PC-3 (cell line): ENCODE measurements at regions not wholly inside any gene's neighbourhood (a gene's known extent, or its start where the extent isn't known, plus 50 kb on each side); places are given as distances from the start of the nearest gene placed in this dataset.
"Not testable (repeated sequence)": the region's sequence is repeated elsewhere in the genome, so short reads cannot be mapped to it uniquely, and the experiment has no call there.

ENCODE experiments used
- ATAC-seq: fragments of 200-7000 bp; cut with Tn5 transposase; 2 replicates; pipeline ENCODE4 v1.9.1; 2020; ENCODE audit warnings: mild to moderate bottlenecking, moderate library complexity
- BruUV-seq: library from RNA; stranded (reverse); fragments of 400-500 nt; replicated peaks from 2 replicates; lab custom pipeline; 2021; lab: Mats Ljungman, UMichigan
- CTCF ChIA-PET: fragments of 300-600 bp; sonication (Branson Sonifier 250); formaldehyde crosslinking; loops from one replicate; lab custom pipeline; 2022; ENCODE audit warnings: antibody characterized with exemption; lab: Charles Lee
- POLR2A ChIA-PET: fragments of 300-600 bp; sonication (Branson Sonifier 250); formaldehyde crosslinking; loops from one replicate; lab custom pipeline; 2022; ENCODE audit warnings: antibody characterized with exemption; ENCODE audit not compliant: unreplicated experiment; lab: Charles Lee
- DNase-seq: peaks from one replicate; pipeline ENCODE4 v3.0.0-alpha.2; 2015
- H2AFZ ChIP-seq: fragments of 300-600 bp; sonication (generic); 2 replicates; pipeline ENCODE4 v1.6.0; 2016; ENCODE audit warnings: antibody characterized with exemption, low read length
- H3F3A ChIP-seq: fragments of 300-600 bp; sonication (generic); one replicate; pipeline ENCODE4 v1.6.0; 2017; ENCODE audit warnings: antibody characterized with exemption, low read length, control low read depth, mild to moderate bottlenecking; ENCODE audit not compliant: unreplicated experiment
- H3K27ac ChIP-seq: fragments of 300-600 bp; sonication (generic); 2 replicates; pipeline ENCODE4 v1.5.1; 2016; ENCODE audit warnings: mild to moderate bottlenecking, low read length
- H3K27me3 ChIP-seq: fragments of 300-600 bp; sonication (generic); 2 replicates; pipeline ENCODE4 v1.6.1; 2016; ENCODE audit warnings: low read length, mixed read lengths
- H3K36me3 ChIP-seq: fragments of 300-600 bp; sonication (generic); 2 replicates; pipeline ENCODE4 v1.6.1; 2016; ENCODE audit warnings: low read depth, mixed run types, low read length, mixed read lengths
- H3K4me1 ChIP-seq: fragments of 300-600 bp; sonication (generic); 2 replicates; pipeline ENCODE4 v1.5.1; 2016; ENCODE audit warnings: low read length; ENCODE audit not compliant: insufficient read depth
- H3K4me2 ChIP-seq: fragments of 300-600 bp; sonication (generic); 2 replicates; pipeline ENCODE4 v1.6.0; 2016; ENCODE audit warnings: low read length
- H3K4me3 ChIP-seq: fragments of 300-600 bp; sonication (generic); 2 replicates; pipeline ENCODE4 v1.5.1; 2016; ENCODE audit warnings: mild to moderate bottlenecking, low read length, mixed read lengths
- H3K79me2 ChIP-seq: fragments of 300-600 bp; sonication (generic); 2 replicates; pipeline ENCODE4 v1.6.1; 2017; ENCODE audit warnings: low read length, mixed read lengths
- H3K9ac ChIP-seq: fragments of 300-600 bp; sonication (generic); 2 replicates; pipeline ENCODE4 v1.6.0; 2016; ENCODE audit warnings: mild to moderate bottlenecking, low read length
- H3K9me2 ChIP-seq: fragments of 300-600 bp; sonication (generic); replicated peaks from 2 replicates; pipeline ENCODE4 v1.6.1; 2016; ENCODE audit warnings: mixed run types, low read length, mixed read lengths
- H3K9me3 ChIP-seq: fragments of 300-600 bp; sonication (generic); 2 replicates; pipeline ENCODE4 v1.6.1; 2016; ENCODE audit warnings: low read length, mixed read lengths
- H4K20me1 ChIP-seq: fragments of 300-600 bp; sonication (generic); 2 replicates; pipeline ENCODE4 v1.6.1; 2016; ENCODE audit warnings: low read length, mixed read lengths
- EZH2 ChIP-seq: fragments of 300-600 bp; sonication (generic); IDR thresholded peaks from one replicate; pipeline ENCODE4 v1.6.1; 2017; ENCODE audit warnings: antibody characterized with exemption, mild to moderate bottlenecking, low read length; ENCODE audit not compliant: unreplicated experiment
- EZH2phosphoT487 ChIP-seq: fragments of 300-600 bp; sonication (generic); IDR thresholded peaks from 2 replicates; pipeline ENCODE4 v1.6.1; 2018; ENCODE audit warnings: mild to moderate bottlenecking, antibody characterized with exemption, low read length, borderline replicate concordance
- intact Hi-C: fragments of 100-400 bp; cut with micrococcal nuclease; formaldehyde crosslinking; loops from 2 replicates; pipeline ENCODE4 v1.9.0; 2023
- TF ChIP-seq, protein P1 (sequence below): fragments of 300-600 bp; sonication (generic); conservative IDR thresholded peaks from 2 replicates; pipeline ENCODE4 v1.5.1; 2017; ENCODE audit warnings: antibody characterized with exemption, low read depth, mild to moderate bottlenecking, low read length

DNA sequence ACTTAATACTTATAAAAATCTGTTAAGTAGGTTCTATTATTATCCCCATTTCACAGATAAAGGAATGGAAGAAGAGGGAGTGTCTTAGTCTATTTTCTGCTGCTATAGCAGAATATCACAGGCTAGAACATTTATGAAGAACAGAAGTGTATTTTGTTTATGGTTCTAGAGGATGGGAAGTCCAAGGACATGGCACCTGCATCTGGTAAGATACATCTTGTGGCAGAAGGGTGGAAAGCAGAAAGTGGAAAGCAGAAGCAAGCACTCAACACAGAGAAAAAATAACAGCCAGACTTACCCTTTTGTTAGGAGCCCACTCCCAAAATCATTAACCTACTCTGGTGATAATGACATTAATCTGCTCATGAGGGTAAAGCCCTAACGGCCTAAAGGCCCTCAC is 422.4 kb downstream of the NPIPA8 start:
- BruUV-seq = no TSS peak
- intact Hi-C loops = no loop called here
- H3K27me3 ChIP-seq = no peaks in the 10 kb centered on the region
- no peaks in the 10 kb centered on the region for H4K20me1 ChIP-seq
- TF ChIP-seq, protein P1, sequence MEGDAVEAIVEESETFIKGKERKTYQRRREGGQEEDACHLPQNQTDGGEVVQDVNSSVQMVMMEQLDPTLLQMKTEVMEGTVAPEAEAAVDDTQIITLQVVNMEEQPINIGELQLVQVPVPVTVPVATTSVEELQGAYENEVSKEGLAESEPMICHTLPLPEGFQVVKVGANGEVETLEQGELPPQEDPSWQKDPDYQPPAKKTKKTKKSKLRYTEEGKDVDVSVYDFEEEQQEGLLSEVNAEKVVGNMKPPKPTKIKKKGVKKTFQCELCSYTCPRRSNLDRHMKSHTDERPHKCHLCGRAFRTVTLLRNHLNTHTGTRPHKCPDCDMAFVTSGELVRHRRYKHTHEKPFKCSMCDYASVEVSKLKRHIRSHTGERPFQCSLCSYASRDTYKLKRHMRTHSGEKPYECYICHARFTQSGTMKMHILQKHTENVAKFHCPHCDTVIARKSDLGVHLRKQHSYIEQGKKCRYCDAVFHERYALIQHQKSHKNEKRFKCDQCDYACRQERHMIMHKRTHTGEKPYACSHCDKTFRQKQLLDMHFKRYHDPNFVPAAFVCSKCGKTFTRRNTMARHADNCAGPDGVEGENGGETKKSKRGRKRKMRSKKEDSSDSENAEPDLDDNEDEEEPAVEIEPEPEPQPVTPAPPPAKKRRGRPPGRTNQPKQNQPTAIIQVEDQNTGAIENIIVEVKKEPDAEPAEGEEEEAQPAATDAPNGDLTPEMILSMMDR = no peak
- no peak for DNase-seq
- no peak overlapping the region for H3K4me3 ChIP-seq
- H3K36me3 ChIP-seq = no peaks in the 10 kb centered on the region
- no peak for ATAC-seq
- no peaks in the 10 kb centered on the region for H3K79me2 ChIP-seq
- no peaks in the 10 kb centered on the region for H3F3A ChIP-seq
- no peak overlapping the region for H3K4me2 ChIP-seq
- H3K9ac ChIP-seq = no peak overlapping the region
- H2AFZ ChIP-seq = no peak overlapping the region
- no peaks in the 10 kb centered on the region for H3K9me3 ChIP-seq
- ChIA-PET CTCF (no interaction called here), POLR2A (no interaction called here)
- H3K9me2 ChIP-seq = no peaks in the 10 kb centered on the region
- no peaks in the 10 kb centered on the region for H3K4me1 ChIP-seq
- H3K27ac ChIP-seq = no peak overlapping the region

DNA sequence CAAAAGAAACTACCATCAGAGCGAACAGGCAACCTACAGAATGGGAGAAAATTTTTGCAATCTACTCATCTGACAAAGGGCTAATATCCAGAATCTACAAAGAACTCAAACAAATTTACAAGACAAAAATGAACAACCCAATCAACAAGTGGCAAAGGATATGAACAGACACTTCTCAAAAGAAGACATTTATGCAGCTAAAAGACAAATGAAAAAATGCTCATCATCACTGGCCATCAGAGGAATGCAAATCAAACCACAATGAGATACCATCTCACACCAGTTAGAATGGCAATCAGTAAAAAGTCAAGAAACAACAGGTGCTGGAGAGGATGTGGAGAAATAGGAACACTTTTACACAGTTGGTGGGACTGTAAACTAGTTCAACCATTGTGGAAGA is 425.0 kb downstream of the NPIPA8 start:
- H3K27ac ChIP-seq, H3K79me2 ChIP-seq, H3F3A ChIP-seq, H3K9me2 ChIP-seq, H3K36me3 ChIP-seq, H3K4me2 ChIP-seq, ATAC-seq, BruUV-seq, POLR2A ChIA-PET, H3K27me3 ChIP-seq, H3K4me1 ChIP-seq, H3K9me3 ChIP-seq, H4K20me1 ChIP-seq, DNase-seq, CTCF ChIA-PET, H3K9ac ChIP-seq, H3K4me3 ChIP-seq, H2AFZ ChIP-seq, intact Hi-C loops: not testable (repeated sequence)

DNA sequence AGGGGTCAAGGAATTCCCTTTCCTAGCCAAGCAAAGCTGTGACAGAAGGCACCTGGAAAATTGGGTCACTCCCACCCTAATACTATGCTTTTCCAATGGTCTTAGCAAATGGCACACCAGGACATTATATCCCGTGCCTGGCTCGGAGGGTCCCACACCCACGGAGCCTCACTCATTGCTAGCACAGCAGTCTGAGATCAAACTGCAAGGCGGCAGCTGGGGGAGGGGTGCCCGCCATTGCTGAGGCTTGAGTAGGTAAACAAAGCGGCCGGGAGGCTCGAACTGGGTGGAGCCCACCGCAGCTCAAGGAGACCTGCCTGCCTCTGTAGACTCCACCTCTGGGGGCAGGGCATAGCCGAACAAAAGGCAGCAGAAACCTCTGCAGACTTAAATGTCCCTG is 429.9 kb downstream of the NPIPA8 start:
- H3K4me3 ChIP-seq, POLR2A ChIA-PET, H3K9me2 ChIP-seq, ATAC-seq, H3K79me2 ChIP-seq, H3F3A ChIP-seq, H3K9ac ChIP-seq, H4K20me1 ChIP-seq, BruUV-seq, H3K27me3 ChIP-seq, H2AFZ ChIP-seq, H3K27ac ChIP-seq, intact Hi-C loops, CTCF ChIA-PET, H3K36me3 ChIP-seq, H3K4me1 ChIP-seq, DNase-seq, H3K9me3 ChIP-seq, H3K4me2 ChIP-seq: not testable (repeated sequence)

DNA sequence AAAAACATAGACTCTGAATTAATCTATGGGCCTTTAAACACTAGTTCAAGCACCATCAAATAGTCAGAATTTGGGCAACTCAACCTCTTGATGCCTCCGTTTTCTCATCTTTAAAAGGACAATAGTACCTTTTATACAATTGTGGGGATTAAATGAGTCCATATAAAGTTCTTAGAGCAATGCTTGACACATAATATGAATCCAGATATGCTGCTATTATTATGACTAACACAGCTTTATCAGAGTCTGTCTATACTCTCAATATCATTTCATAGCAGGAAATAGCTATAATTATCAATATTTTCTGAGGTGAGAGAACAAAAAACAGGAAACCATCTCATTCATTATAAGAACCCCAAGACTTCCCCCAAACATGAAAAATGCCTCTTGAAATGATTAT is 430.5 kb upstream of the XYLT1 start:
- no peak overlapping the region for H3K4me3 ChIP-seq
- DNase-seq (no peak), ATAC-seq (no peak)
- no peaks in the 10 kb centered on the region for H3K79me2 ChIP-seq
- no peak overlapping the region for H3K4me2 ChIP-seq
- H3F3A ChIP-seq = no peaks in the 10 kb centered on the region
- CTCF ChIA-PET = no interaction called here
- no peaks in the 10 kb centered on the region for H3K9me3 ChIP-seq
- no peaks in the 10 kb centered on the region for H3K4me1 ChIP-seq
- no peaks in the 10 kb centered on the region for H3K36me3 ChIP-seq
- no peak for TF ChIP-seq EZH2
- TF ChIP-seq, protein P1 = no peak
- no peak for TF ChIP-seq EZH2phosphoT487
- no peaks in the 10 kb centered on the region for H4K20me1 ChIP-seq
- no peaks in the 10 kb centered on the region for H3K9me2 ChIP-seq
- no peak overlapping the region for H3K9ac ChIP-seq
- no TSS peak for BruUV-seq
- POLR2A ChIA-PET = no interaction called here
- intact Hi-C loops = no loop called here
- no peak overlapping the region for H3K27ac ChIP-seq
- H3K27me3 ChIP-seq = no peaks in the 10 kb centered on the region
- H2AFZ ChIP-seq = no peak overlapping the region
